BE2C (cell line): ENCODE measurements at regions not wholly inside any gene's neighbourhood (a gene's known extent, or its start where the extent isn't known, plus 50 kb on each side); places are given as distances from the start of the nearest gene placed in this dataset.

Source experiments
- DNase-seq: peaks from one replicate; pipeline ENCODE4 v3.0.0-alpha.2; 2020
- H3K27me3 ChIP-seq: fragments of 250-450 bp; sonication (Bioruptor Pico); 2 replicates; pipeline ENCODE4 v1.5.1; 2020; ENCODE audit warnings: mild to moderate bottlenecking
- H3K36me3 ChIP-seq: fragments of 250-450 bp; sonication (Bioruptor Pico); 2 replicates; pipeline ENCODE4 v1.5.1; 2020; ENCODE audit warnings: mild to moderate bottlenecking
- H3K4me1 ChIP-seq: fragments of 250-450 bp; sonication (Bioruptor Pico); 2 replicates; pipeline ENCODE4 v1.5.1; 2020
- H3K4me3 ChIP-seq: 2 replicates; pipeline ENCODE4 v1.5.1; 2011; ENCODE audit warnings: low read depth, low read length
- H3K9me3 ChIP-seq: fragments of 250-450 bp; sonication (Bioruptor Pico); 2 replicates; pipeline ENCODE4 v1.5.1; 2020
- TF ChIP-seq, protein P1 (sequence below): IDR thresholded peaks from 2 replicates; pipeline ENCODE4 v1.5.1; 2012; ENCODE audit warnings: mild to moderate bottlenecking, low read depth, low read length

DNA sequence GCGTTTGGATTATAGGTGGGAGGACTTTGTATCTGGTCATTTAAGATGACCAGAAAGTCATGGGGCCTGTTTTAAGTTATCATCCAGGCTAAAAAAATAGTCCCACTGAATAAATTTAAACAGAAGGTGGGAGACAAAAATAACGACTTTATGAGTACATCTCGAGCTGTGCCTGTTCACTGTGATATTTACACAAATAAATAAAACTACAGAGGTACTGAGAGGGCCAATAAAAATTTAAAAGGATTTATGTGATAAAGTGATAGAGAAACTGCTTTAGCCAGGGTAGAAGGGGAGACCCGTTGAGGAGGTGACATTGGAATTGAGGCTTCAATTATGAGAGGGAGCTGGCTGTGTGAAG, 53.4 kb upstream of the PMEPA1 start:
- H3K9me3 ChIP-seq = no peaks in the 10 kb centered on the region
- H3K27me3 ChIP-seq = no peaks in the 10 kb centered on the region
- H3K4me1 ChIP-seq = no peaks in the 10 kb centered on the region
- TF ChIP-seq, protein P1, sequence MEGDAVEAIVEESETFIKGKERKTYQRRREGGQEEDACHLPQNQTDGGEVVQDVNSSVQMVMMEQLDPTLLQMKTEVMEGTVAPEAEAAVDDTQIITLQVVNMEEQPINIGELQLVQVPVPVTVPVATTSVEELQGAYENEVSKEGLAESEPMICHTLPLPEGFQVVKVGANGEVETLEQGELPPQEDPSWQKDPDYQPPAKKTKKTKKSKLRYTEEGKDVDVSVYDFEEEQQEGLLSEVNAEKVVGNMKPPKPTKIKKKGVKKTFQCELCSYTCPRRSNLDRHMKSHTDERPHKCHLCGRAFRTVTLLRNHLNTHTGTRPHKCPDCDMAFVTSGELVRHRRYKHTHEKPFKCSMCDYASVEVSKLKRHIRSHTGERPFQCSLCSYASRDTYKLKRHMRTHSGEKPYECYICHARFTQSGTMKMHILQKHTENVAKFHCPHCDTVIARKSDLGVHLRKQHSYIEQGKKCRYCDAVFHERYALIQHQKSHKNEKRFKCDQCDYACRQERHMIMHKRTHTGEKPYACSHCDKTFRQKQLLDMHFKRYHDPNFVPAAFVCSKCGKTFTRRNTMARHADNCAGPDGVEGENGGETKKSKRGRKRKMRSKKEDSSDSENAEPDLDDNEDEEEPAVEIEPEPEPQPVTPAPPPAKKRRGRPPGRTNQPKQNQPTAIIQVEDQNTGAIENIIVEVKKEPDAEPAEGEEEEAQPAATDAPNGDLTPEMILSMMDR = no peak
- no peak overlapping the region for H3K4me3 ChIP-seq
- no peak for DNase-seq
- H3K36me3 ChIP-seq = no peaks in the 10 kb centered on the region

DNA sequence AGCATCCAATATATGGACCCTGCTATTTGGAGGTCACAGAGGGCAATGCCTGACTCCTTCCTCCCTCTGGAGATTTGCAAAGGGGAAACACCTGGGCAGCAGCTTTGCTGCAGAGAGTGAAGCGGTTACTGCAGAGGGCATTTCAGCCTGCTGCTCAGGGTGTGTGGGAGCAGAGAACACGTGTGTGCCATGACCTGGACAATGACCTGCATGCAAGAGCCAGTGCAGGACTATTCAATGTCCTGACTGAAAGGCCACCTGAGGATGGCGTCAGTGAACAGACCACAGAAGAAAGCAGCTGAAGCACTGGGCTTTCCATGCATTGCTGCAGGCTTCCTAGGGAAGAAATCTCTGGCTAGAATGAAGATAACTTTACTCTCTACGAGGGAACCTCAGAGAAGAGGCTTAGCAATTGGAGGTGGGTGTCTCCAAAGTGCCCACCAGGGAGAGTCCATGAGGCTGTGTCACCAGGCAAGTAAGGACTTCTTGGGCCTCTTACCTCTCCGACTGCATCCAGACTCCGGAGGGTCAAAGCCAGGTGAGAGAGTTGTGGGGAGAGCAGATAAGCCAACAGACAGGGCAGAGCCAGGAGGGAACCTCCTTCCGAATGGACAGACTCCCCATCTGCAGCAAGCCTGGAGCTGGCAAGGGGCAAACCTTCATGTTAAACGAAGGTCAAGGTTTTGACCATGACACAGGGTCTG, 52.9 kb upstream of the PMEPA1 start:
- Histone ChIP-seq H3K9me3 (no peaks in the 10 kb centered on the region), H3K36me3 (no peaks in the 10 kb centered on the region), H3K4me3 (no peak overlapping the region), H3K4me1 (no peaks in the 10 kb centered on the region), H3K27me3 (no peaks in the 10 kb centered on the region)
- TF ChIP-seq, protein P1 = no peak
- DNase-seq = no peak

DNA sequence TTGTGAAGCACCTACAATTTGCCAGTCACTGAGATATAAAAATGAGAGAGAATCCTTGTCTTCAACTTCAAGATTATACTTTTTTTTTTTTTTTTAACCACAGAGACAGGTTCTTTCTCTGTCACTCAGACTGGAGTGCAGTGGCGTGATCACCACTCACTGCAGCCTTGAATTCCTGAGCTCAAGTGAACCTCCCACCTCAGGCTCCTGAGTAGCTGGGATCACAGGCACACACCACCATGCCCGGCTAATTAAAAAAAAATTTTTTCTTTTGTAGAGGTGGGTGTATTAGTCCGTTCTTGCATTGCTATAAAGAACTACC, 51.6 kb upstream of the PMEPA1 start:
- DNase-seq = no peak
- Histone ChIP-seq H3K4me3 (no peak overlapping the region), H3K27me3 (no peaks in the 10 kb centered on the region), H3K9me3 (peaks cover 3% of the 10 kb centered on the region; the same call in 1 of the 2 replicates), H3K36me3 (no peaks in the 10 kb centered on the region), H3K4me1 (no peaks in the 10 kb centered on the region)
- TF ChIP-seq, protein P1 = no peak

DNA sequence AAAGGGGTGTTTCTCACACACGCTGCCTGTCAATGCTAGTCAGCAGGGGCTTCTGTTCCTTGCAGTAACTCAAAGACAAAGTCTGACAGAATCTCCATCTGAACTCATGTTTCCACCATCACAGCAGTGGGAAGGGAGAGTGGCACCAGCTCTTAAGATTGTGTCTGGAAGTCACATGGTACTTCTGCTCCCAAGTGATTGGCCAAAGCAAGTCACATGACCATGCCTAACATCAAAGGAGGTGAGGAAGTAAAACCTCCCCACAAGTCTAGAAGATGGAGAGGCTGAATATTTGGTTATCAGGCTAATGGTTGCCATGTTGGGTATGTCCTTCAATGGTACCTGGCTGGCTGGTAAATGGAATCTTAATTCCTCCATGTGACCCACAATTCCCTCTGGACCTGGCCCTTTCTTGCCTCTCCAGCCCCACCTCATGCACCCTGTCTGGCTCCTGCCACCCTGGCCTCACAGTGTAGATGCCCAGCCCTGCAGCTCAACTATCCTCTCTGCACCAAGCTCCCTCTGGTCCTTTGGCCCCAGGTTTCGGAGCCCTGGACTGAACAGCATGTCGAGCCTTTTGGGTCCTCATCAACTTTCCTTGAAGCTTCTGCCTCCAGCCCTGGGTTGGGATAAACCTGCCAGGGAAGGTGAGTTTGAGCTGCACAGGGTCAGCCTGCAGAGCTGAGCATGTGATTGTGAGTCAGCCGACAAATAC, 51.0 kb upstream of the PMEPA1 start:
- Histone ChIP-seq H3K27me3 (no peaks in the 10 kb centered on the region), H3K4me1 (no peaks in the 10 kb centered on the region; the same call in 1 of the 2 replicates), H3K4me3 (no peak overlapping the region), H3K9me3 (peaks cover 3% of the 10 kb centered on the region; the same call in 1 of the 2 replicates), H3K36me3 (no peaks in the 10 kb centered on the region)
- no peak for DNase-seq
- TF ChIP-seq, protein P1 = no peak

DNA sequence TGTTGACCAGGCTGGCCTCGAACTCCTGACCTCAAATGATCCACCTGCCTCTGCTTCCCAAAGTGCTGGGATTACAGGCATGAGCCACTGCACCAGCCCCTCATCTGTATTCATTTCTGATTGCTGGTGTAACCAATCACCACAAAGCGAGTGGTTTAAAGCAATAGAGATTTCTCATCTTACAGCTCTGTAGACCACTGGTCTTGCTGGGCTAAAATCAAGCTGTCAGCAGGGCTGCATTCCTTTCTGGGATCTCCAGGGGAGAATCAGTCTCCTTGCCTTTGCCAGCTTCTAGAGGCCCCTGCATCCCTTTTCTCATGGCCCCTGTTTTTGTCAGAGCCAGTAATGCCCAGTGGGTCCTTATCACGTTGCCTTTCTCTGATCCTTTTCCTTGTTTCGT, 49.9 kb upstream of the PMEPA1 start:
- peaks cover 3% of the 10 kb centered on the region; the same call in 1 of the 2 replicates for H3K9me3 ChIP-seq
- TF ChIP-seq, protein P1 = no peak

More for the DNA sequence above, 49.9 kb upstream of the PMEPA1 start:
- H3K36me3 ChIP-seq = no peaks in the 10 kb centered on the region
- H3K4me1 ChIP-seq = no peaks in the 10 kb centered on the region; the same call in 1 of the 2 replicates
- H3K27me3 ChIP-seq = no peaks in the 10 kb centered on the region
- DNase-seq = no peak
- no peak overlapping the region for H3K4me3 ChIP-seq
